Non-pigmented ciliary epithelial cell (primary cell): ENCODE measurements at regions not wholly inside any gene's neighbourhood (a gene's known extent, or its start where the extent isn't known, plus 50 kb on each side); places are given as distances from the start of the nearest gene placed in this dataset.

Source experiments
- DNase-seq: peaks from one replicate; pipeline ENCODE4 v3.0.0-alpha.2; 2010; ENCODE audit warnings: low read depth

DNA sequence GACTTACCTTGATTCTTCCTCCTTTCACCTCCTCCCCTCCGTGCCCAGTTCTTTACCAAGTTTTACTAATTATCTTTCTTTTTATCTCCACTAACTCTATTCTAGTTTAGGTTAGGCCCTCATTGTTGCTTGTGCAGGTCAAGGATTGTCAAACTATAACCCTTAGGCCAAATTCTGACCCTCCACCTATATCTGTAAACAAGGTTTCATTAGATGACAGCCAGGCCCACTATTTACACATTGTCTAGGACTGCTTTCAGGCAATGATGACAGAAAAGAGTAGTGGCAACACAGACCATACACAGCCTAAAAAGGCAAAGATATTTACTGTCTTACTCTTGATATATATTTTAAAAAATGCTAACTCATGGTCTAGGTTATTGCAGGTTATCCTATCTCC, 212.0 kb downstream of the RAD51AP2 start:
- DNase-seq: no peak

DNA sequence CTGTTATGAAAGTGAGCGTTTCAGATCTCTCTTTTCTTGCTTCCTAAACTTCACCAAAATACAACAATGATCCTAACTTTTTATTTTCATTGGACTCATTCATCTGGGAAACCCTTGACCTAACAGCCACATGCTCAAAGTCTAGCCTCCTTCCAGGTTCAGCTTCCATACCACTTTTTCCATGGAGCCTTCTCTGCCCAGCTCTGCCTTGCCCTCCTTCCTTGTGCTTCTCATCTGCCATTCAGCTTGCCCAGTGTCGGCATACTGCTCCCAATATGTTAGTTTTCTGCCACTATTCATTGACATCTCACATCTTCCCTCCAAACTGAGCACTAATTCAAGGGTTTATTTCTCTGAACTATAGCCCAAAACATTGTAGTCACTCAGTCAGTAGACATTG, 214.7 kb downstream of the RAD51AP2 start:
- peak; percentile 15 for DNase-seq

DNA sequence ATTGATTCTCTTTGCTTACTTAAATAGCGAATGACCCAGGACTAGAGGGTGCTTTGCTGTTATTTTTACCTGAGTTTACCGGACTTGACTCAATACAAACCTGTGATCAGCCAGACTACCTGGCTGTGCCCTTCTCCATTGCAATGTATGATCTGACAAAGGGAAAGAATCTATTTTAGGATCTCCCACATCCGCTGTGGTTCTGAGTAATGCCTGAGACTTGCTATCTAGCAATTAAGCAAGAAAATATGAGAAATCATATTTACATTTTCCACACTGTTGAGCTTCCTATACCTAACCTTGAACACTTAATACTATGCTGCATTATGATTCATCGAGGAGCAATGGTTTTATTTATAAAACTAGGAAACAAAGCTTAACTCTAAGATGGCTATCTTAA, 215.2 kb downstream of the RAD51AP2 start:
- peak; percentile 89 for DNase-seq

DNA sequence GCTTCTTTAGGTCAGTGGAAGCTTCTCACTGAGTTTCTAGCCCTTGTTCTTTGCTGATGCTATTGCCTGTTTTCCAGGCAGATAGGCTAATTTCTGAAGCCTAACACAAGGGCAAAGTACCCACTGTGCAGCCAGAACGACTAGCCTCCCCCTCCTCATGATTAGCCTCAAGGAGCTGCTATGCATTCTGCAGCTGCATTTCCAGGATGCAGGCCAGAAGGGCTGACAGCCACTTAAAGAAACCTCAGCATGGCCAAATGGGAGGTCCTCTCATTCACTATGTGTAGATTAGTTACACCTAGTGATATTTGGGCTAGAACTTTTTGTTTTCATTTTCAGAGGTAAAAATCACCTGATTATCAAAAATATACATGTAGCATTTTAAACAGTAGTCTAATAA, 216.0 kb downstream of the RAD51AP2 start:
- no peak for DNase-seq

DNA sequence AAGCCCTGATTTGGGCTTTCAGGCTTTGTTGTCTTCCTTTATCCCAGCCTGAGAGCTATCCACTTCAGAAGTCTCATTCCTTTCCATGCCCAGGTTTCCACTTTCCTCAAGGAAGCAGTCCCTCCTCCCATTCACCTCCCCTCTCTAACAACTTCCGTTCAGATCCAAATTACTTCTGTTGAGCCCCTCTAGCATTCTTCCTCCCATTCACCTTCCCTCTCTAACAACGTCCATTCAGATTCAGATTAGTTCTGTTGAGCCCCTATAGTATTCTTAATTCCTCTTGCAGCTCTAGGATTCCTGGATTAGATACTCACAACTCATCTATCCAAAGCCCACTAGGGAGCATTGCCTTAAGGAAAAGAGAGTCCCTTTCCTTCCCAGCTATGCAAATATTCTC, 216.8 kb downstream of the RAD51AP2 start:
- no peak for DNase-seq

DNA sequence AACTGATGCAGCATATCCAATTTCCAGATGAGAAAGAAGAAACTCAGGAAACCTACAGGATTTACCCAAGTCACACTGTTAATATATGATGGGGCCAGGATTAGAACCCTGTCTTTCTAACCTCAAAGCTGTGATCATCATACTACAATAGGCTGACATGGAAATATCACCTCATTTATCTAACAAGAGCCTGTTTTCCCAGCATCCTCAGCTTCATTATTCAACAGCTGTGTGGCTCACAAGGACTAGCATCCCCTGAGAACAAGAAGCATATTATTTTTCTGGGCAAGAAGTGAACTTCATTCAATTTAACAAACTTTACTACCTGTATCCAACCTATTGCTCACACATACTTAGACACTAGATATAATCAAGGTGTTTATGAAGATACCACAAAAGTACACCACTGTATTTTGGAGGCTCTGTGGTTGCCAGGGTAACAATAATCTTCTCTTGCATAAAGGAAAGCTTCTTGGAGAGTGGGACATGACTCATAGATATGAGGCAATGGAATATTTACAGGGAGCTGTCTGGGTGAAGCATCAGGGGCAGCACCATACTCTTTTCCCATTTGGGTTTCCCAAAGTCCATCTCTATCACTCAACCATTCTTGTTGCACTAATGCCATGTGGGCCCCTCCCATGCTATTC, 218.2 kb downstream of the RAD51AP2 start:
- peak; percentile 76 for DNase-seq

DNA sequence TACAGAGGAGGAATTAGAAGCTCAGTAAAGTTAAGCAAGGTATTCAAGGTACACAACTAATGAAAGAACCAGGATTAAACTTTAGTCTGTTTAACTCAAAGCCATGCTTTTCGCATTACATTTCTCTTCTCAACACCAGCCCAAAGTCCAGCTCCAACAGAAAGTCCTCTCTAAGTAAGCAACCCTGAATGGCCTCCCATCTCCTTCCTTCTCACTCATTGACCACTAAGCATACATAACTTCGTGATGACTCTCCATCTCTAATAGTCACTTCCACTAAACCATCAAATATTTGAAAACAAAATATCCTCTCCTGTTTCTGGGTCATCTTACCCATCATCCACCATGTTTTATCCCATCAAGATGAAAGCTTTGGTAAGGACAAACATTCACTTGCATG, 219.8 kb downstream of the RAD51AP2 start:
- DNase-seq: no peak

DNA sequence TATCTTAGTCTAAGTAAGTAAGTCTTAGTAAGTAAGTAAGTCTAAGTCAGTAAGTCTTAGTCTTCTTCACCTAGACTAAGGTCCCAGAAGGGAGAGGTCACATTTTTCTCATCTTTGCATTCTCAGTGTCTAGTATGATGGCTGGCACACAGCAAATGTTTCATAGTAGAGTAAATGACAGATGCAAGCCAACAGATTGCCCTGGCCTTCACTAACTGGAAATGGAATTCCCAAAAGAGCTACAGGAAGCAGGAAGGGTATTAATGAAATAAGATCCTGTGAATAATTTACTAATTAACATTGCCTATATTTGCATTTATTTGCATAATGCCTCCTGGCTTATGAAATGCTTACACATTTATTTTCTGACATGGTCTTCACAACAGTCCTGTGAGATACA, 221.6 kb downstream of the RAD51AP2 start:
- DNase-seq: no peak

DNA sequence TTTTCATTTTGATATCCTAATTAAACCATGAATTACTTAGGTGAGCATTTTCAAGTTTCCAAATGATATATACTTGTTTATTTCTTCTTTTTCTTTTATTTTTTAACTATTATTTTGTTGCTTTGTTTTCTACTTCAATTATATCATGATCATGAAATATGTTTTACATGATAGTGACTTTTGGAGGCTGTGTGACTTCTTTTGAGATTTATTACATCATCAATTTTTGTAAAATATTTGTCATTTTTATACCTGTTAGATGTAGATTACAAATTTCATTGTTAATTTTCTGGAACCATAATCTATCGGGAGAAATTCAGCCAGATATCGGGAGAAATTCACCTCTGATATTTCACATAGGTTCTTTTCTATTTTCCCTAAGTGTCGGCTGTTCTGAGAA, 228.6 kb downstream of the RAD51AP2 start:
- DNase-seq: no peak

DNA sequence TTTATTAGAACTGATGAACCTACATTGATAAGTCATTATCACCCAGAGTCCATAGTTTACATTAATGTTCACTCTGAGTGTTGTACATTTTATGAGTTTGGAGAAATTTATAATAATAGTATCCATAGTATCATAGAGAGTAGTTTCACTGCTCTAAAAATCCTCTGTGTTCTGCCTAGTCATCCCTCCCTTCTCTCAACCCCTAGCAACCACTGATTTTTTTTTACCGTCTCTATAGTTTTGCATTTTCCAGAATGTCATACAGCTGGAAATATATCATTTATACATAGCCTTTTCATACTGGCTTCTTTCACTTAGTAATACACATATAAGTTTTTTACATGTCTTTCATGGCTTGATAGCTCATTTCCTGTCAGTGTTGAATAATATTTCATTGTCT, 231.1 kb downstream of the RAD51AP2 start:
- no peak for DNase-seq

DNA sequence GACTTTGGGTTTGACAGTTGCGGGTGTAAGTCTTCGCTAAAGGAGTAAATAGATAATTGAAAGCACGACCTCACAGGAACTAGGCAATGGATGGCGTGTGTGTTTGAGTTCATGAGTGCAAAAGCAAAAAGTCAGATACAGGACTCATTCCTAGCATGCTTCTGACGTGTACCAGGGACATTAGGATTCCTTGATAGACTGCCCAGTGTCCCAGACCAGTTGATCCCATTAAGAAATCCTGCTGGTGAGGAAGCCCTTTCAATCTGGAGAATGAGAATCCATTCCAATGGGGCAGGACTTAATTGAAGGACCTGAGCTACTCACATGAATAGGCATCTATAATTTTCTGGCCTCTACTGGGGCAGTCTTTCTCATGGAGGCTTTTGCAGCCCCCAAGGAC, 235.4 kb downstream of the RAD51AP2 start:
- DNase-seq: no peak

DNA sequence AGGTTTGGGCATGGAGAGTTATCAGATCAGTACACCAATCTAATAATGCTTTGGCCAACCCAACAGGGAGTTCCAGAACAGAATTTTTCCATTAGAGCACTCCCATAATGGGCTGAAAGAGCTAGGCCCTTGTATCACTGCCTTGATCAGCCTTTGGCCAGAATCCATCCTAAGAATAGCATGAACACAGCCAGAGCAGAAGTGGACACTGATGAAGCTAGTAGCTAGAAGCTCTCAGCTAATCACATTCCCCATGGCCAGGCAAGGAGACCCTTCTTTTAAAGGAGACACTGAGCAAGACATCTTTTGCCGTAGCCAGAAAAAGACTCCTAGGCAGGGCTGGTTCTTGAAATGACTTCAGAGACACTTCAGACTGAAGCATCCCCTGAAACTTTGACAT, 236.0 kb downstream of the RAD51AP2 start:
- DNase-seq: no peak

DNA sequence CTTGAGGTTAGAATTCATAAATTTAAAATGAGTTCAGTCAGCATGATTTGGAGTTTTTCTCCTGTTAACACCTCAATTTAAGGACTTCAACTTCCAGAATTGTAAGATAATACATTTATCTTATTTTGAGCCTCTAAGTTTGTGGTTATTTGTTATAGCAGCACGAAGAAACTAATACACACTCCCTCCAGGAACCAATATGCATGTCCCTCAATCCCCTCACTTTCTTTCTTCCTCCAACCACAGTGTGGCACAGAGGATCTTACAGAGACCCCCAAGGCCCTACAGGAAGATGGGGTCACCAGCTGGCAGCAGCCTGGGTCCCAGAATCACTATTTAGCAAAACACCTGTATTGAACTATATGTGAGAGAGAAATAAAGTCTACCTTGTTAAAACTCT, 242.0 kb downstream of the RAD51AP2 start:
- no peak for DNase-seq

DNA sequence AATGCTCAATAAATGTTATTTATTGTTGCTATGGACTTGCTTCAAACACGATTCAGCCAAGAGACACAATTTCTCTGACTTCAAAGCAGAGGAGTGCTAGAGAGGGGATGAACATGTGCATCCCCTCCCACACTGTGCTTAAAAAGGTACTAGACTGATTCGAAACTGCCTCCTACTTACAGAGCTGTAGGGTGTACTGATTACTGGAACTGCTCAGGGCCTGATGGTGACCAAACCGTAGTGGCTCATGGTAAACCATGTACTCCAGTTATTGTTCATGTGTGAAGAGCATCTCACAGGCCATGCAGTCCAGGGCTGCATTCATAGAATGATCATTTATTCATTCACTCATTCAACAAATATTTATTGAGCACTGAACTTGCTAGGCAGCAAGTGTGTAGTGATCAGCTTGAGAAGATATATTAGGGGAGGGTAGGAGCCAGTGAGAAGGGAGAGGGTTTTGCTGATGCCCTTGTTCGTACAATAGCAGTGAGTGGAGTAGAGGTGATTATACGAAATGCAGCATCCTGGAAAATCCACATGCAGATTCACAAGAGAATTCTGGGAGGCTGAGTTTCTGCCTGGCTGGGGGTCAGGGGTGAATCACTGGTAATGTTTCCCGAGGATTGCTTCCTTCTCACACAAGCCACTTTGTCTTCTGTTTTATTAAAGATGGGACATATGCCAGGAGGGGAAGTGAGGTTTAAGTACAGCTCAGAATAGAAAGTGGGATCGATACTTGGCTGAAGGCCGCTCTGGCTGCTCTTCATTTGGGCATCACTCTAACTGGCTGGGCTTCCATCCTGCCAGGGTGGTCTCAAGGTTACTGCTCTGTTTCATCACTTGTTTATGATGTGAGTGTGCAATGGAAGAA, 245.4 kb downstream of the RAD51AP2 start:
- DNase-seq: no peak

DNA sequence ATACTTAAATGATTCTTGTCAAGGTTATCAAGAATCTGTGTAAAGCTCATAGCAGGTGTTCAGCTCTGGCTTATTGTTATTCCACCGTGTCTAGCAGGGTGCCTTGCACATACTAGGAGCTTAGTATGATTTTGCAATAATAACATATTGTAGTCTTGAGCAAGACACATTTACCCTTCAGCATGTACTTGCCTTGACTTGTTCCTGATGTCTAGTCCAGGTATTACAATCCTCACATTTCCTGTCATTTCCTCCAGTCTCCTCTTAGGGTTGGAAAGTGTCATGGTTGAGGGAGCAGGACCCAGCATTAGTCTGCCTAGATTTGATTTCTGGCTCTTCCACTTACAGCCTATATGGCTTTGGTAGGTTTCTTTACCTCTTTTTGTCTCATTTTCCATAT, 246.1 kb downstream of the RAD51AP2 start:
- DNase-seq: no peak

DNA sequence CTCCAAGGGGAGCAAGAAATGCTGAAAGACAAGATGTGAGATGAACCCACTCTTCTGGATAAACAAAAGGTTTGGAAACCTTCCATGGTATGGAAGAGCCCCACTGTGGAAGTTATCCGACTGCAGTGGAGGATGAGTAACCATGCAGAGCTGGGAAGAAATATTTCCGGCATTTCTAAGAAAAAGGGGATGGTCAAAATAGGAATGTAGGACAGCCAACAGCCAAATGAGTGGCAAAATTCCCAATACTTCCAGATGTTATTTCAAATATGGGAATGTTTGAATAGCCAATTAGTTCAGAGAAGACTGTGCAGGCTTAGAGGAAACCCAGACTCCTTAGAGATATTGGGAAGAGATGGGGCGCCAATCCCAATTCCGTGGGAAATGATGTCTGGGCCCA, 246.8 kb downstream of the RAD51AP2 start:
- no peak for DNase-seq

DNA sequence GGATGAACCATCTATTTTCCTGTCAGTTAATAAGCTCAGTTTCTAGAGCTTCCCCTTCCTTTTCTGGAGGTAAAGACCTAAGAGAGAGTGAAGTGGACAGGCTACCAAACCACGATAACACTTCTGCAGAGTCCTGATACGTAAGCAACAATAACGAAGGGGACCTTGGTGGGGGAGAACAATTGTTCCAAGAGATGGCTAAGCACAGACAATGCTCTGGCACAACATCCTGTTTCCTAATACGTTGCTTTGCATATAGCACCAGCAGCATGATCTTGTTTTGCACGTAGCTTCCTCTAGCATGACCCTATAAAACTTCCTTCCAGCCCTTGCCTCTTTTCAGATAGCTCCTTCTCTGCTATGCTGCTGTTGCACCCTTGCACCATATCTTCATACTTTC, 247.3 kb downstream of the RAD51AP2 start:
- DNase-seq: no peak

DNA sequence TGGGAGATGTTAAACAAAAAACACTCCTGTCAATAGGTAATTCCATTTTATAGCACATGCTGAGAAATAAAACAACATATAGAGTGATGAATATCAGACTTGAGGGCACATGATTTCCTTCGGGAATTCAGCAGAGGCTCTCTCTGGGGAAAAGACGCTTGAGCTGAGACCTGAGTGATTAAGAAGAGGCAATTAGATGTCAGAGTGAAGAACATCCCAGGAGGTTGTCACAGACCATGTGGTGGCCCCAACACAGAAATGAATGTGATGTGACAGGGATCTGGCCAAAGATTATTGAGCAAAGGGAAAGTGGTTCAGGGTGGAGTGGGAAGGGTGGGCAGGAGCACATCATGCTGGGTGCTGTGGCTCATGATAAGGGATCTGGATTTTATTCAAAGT, 254.7 kb downstream of the RAD51AP2 start:
- DNase-seq: no peak

DNA sequence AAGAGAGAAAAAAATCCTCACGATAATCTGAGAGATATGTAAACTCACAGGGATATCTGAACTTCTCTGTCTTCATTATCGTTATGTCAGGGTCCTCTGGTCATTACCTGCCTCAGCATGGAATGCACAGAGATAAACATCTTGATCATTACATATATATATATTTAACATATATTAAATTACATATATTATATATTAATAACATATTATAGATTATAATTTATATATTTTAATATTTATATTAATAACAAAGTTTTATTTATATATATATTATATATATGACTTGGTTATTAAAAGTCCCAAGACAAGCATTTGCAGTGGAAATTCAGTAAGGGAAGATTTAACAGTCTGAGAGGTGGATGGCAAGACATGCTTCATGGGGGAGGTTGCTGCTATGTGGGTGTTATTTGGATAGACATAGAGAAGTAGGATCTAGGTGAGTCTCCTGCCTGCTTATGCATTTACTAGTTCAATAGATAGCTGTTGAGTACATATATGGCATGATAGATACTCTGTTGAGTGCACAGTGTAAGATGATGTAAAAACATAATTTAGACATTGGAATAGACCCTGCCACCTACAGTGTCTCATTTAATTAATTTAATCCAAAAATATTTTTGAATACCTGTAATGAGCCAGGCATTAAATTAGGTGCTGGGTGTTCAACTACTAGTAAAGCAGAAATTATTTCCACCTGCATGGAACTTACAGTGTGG, 255.2 kb downstream of the RAD51AP2 start:
- no peak for DNase-seq

DNA sequence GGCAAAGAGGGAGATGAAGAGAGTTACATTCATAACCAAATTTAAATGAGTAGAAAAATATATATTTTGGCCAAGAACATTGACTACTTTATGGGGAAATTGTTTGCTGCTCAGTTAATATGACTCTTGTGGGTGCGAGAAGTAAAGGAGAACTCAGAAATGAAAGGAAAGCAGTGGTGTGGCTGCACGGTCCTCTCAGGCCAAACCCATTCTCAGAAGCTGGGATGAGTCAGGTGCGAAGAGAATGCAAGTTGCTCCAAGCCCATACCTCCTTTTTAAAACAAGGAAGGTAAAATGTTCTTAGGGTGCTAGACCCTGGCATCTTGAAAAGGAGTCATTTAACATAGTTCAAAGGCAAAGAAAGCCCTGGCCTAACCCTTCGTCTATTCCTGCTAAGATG, 258.6 kb downstream of the RAD51AP2 start:
- no peak for DNase-seq

DNA sequence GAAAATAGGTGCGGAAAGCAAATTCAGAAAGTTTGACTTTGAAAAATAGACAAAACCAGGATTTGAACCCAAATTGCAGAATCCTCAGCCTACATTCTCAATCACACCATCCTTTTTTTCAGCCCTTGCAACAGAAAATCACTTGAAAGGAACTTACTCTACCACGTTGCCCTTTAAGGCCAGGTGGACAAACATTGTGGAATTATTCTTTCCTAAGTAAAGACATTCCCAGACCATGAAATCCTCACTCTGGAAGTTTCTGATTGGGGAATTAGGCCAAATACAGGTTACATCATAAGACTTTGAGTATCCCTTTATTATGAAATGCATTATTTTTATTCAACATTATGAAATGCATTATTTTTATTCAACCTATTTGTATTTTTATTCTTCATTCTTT, 259.4 kb downstream of the RAD51AP2 start:
- DNase-seq: no peak

DNA sequence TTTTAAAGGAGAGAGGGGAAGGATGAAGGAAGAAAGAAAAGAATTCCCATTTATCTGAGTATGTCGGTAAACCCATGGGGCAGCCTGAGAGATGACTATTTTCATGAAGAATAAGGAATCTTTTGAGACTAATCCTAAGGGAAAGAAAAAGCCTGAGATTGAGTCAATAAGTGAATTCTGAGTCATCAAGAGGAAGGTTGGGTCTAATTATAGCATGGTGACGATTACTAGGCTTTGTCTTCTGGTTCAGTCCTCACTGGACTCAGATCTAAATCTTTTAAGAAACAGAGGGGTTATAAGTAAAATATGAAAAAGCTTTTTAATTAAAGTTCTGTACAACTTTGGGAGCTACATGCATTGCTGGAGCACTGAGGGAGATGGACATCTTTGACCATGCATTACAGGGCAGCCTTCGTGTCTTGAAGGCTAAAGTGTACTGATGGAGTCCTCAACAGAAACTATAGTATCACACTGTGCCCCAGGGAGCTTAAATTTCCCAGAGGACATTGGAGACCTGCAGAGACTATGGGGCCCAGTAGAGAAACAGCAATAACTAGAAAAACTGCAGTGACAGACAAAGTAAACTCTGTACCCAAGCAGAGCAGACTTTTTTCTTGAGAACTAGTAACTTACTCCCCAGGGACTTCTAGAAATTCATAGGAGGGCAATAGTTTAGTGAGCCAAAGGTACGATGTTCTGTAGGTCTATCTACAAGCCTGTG, 260.9 kb downstream of the RAD51AP2 start:
- peak; percentile 19 for DNase-seq
